ENCODE measurements at regions not wholly inside any gene's neighbourhood (a gene's known extent, or its start where the extent isn't known, plus 50 kb on each side); places are given as distances from the start of the nearest gene placed in this dataset.

- FAIRE-seq = no peak
These were observed 104.2 kb upstream of the SPRED1 start for GRCh38 chr15:38148471-38148870.

More at GRCh38 chr15:38148471-38148870, 104.2 kb upstream of the SPRED1 start:
- Histone ChIP-seq H4K20me1 (replicated peaks in 1 of 2; ENCODE audit: control insufficient read depth in 1 of 2, insufficient read depth in 2 of 2, low read length in 2 of 2) (no peaks in the 10 kb centered on the region), H3K14ac (ENCODE audit: insufficient read length) (no peak overlapping the region), H2BK5ac (ENCODE audit: low read depth, low read length) (no peak overlapping the region), H4K91ac (replicated peaks; ENCODE audit: insufficient read length, low read length) (no peak overlapping the region), H3K18ac (ENCODE audit: extremely low read depth, low read length) (no peak overlapping the region), H3K9ac (replicated peaks in 1 of 4; ENCODE audit: extremely low read depth in 1 of 4, low read depth in 3 of 4, low read length in 3 of 4) (no peak overlapping the region), H3K9me3 (ENCODE audit: insufficient read depth in 2 of 2, low read depth in 1 of 2, low read length in 1 of 2) (peaks cover 0 to 6% of the 10 kb centered on the region in 2 experiments; a peak in 1 of 4 replicates), H2BK20ac (ENCODE audit: low read length) (no peak overlapping the region), H3K27ac (ENCODE audit: low read depth, low read length) (no peak overlapping the region), H3K79me2 (ENCODE audit: control insufficient read depth in 1 of 2, insufficient read depth in 2 of 2, low read length in 2 of 2) (no peaks in the 10 kb centered on the region), H2AK5ac (ENCODE audit: low read depth, low read length) (no peak overlapping the region), H3K27me3 (replicated peaks in 1 of 4; ENCODE audit: control insufficient read depth in 3 of 4, extremely low read depth in 1 of 4, insufficient read depth in 3 of 4, low read length in 3 of 4) (no peaks in the 10 kb centered on the region), H3K4me3 (ENCODE audit: extremely low read depth in 1 of 4, insufficient read depth in 2 of 4, low read depth in 3 of 4, low read length in 4 of 4) (no peak overlapping the region), H3K23me2 (ENCODE audit: low read depth, low read length) (no peaks in the 10 kb centered on the region), H3K36me3 (ENCODE audit: control insufficient read depth in 2 of 4, insufficient read depth in 4 of 4, low read length in 3 of 4) (no peaks in the 10 kb centered on the region), H2BK15ac (ENCODE audit: low read length) (no peak overlapping the region), H3K4me2 (ENCODE audit: insufficient read depth in 1 of 2, low read depth in 2 of 2, low read length in 2 of 2) (no peak overlapping the region), H2BK12ac (ENCODE audit: low read depth, low read length) (no peak overlapping the region), H2AFZ (ENCODE audit: low read length) (no peak overlapping the region), H3K56ac (replicated peaks; ENCODE audit: insufficient read length, low read depth, low read length) (no peak overlapping the region), H4K8ac (ENCODE audit: extremely low read depth, insufficient read depth, low read length) (no peak overlapping the region), H2BK120ac (replicated peaks; ENCODE audit: low read depth, low read length) (no peak overlapping the region), H3K4ac (replicated peaks; ENCODE audit: insufficient read length, low read depth, low read length) (no peak overlapping the region), H4K5ac (ENCODE audit: insufficient read length, low read depth, low read length) (no peak overlapping the region), H3K79me1 (ENCODE audit: low read depth, low read length) (no peaks in the 10 kb centered on the region), H3K23ac (ENCODE audit: insufficient read length) (no peak overlapping the region), H3K4me1 (replicated peaks in 1 of 4; ENCODE audit: control insufficient read depth in 3 of 4, insufficient read depth in 4 of 4, low read length in 3 of 4) (no peaks in the 10 kb centered on the region)
- WGBS, 2 experiments (ENCODE audit: extremely low coverage in 1 of 2, insufficient coverage in 1 of 2, insufficient read length in 1 of 2, insufficient replicate concordance in 2 of 2, low coverage in 1 of 2, low lambda C conversion rate in 2 of 2, missing lambda C conversion rate in 1 of 2) = 95% methylated on average over 2 of the region's 2 CpGs; no CpG with 5 or more reads in 1 of the 2 experiments
- TF ChIP-seq POLR2A (IDR thresholded peaks at IDR 0.05; ENCODE audit: control extremely low read depth in 1 of 2, low read depth in 2 of 2, low read length in 2 of 2) (no peak), SAP30 (IDR thresholded peaks at IDR 0.05; ENCODE audit: insufficient read depth, insufficient replicate concordance, low read length) (no peak), CBX8 (IDR thresholded peaks at IDR 0.05; ENCODE audit: borderline replicate concordance, low read depth, low read length) (no peak), TCF12 (IDR thresholded peaks at IDR 0.05; ENCODE audit: low read depth, low read length) (no peak), BRCA1 (IDR thresholded peaks at IDR 0.05; ENCODE audit: low read depth, low read length) (no peak)
- POLR2A ChIA-PET (ENCODE audit: partially characterized antibody) = no interaction called here
- no peak for DNase-seq (ENCODE audit: low read depth in 1 of 2, low spot score in 2 of 2)
- CTCF ChIA-PET (ENCODE audit: partially characterized antibody) = interaction anchor here (1.1 kb wide), 1 partner anchor 15 kb away, joined by 3 read pairs; no protein-coding TSS in a partner anchor
